Activated CD4-positive, alpha-beta T cell treated with anti-CD3 and anti-CD28 coated beads for 1 hour (primary cell): ENCODE measurements at regions not wholly inside any gene's neighbourhood (a gene's known extent, or its start where the extent isn't known, plus 50 kb on each side); places are given as distances from the start of the nearest gene placed in this dataset.
"Not testable (repeated sequence)": the region's sequence is repeated elsewhere in the genome, so short reads cannot be mapped to it uniquely, and the experiment has no call there.

Source experiments
- DNase-seq: peaks from one replicate; pipeline ENCODE4 v3.0.0-alpha.2; 2020

DNA sequence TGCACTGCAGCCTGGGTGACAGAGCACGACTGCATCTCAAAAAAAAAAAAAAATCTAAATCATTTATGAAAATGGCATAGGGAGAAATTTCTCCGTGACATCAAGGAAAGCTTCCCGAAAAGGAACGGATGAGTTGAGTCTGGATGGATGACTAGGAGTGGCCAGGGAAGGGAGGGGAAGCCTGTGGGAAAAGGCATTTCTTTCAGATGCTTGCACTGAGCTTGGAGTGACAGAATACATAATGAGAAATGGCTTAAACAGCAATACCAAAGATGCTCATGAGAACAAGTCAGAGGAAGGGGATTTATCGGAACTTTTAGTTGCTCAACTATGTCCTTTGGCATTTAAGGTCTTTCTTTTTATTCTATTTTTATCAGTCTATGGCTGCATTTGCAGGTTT, 1369.2 kb upstream of the TMEM132C start:
- no peak for DNase-seq

DNA sequence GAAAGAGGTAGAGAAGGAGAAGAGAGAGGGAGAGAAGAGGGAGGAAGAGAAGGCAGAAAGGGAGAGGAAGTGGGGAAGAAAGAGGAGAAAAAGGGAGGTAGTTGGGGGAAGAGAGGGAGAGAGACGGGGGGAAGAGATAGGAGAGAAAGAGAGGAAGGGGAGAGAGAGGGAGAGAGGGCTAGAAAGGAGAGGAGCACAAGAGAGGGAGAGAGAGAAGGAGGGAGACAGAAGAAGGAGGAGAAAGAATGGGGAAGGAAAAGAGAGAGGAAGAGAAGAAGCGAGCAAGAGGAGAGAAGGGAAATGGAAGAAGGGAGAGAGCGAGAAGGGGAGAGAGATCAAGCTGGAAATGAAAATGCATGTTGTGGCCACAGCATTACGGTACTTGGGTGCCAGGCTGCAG, 1368.4 kb upstream of the TMEM132C start:
- DNase-seq = no peak

- DNase-seq = no peak
These were observed 1366.8 kb upstream of the TMEM132C start for GRCh38 chr12:126899926-126900792.

DNA sequence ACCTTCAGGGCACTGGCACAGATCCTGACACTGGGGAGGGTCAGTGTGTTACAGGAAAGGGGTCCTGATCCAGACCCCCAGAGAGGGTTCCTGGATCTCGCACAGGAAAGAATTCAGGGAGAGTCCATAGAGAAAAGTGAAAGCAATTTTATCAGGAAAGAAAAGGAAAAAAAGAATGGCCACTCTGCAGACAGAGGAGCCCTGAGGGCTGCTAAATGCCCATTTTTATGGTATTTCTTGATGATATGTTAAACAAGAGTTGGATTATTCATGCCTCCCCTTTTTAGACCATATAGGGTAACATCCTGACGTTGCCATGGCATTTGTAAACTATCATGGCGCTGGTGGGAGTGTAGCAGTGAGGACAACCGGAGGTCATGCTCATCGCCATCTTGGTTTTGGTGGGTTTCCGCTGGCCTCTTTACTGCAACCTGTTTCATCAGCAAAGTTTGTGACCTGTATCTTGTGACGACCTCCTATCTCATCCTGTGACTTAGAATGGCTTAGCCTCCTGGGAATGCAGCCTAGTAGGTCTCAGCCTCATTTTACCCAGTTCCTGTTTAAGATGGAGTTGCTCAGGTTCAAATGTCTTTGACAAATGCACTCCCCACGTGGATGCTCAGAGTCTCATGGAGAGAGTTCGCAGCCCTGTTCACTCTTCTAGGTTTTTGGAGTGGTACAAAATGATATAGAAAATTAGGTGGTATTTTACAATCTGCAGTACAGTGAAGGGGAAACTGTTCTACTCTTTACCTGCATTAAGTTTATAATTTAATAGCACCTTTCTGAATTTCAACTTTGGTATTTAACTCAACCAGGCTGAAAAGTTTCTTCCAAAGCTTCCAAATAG, 1363.7 kb upstream of the TMEM132C start:
- DNase-seq = no peak

GRCh38 chr12:126905752-126906151, 1361.2 kb upstream of the TMEM132C start:
- no peak for DNase-seq

- DNase-seq = no peak
These were observed 1358.8 kb upstream of the TMEM132C start for GRCh38 chr12:126907900-126908764.

- no peak for DNase-seq
These were observed 1358.2 kb upstream of the TMEM132C start for GRCh38 chr12:126908765-126909142.

GRCh38 chr12:126910570-126910969, 1356.4 kb upstream of the TMEM132C start:
- DNase-seq = no peak

- no peak for DNase-seq
These were observed 1354.9 kb upstream of the TMEM132C start for GRCh38 chr12:126912111-126912510.

DNA sequence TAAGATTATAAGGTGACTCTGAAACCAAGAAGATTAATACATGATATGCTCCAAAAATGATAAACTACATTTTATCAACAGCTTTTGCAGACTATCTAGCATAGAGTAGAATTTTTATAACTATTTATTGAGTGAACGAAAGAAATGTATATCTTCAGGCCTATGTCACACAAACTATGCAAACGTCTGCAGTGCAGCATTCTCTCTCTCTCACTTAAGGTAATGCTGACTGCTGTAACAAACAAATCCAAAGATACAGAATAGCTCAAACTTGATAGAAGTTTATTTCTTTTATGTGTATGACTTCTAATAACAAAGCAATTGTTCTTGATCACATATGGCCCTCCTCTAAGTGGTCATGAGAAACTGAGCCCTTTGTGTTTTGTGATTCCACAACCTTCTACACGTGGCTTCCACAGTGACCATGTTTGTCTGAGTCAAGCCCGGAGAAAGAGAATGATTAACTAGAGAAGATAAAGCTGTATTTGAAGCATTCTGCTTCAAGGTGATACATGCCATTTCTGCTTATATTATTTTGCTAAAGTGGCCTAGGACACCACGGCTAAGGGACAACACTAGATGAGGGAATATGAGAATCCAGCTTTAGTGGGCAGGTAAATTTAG, 1352.7 kb upstream of the TMEM132C start:
- no peak for DNase-seq

DNA sequence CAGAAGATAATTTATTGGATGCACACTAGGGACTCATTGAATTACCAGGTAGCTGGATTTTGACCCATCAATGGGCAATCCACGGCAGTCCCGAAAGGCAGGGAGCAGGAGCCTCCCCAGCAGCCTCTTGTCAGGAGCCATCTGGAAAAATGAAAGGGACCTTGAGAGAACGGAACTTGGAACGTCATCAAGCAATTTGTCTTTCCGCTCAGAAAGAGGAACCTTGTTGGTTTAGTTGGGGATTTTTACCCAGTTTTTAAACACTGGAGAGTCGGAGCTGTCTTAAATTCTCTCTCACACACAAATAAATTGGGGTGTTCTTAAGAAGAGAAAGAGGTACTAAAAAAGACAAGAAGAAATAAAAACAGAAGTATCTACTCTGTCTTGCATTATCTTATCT, 1351.7 kb upstream of the TMEM132C start:
- DNase-seq = no peak

- no peak for DNase-seq
These were observed 1340.9 kb upstream of the TMEM132C start for GRCh38 chr12:126926023-126926594.

DNA sequence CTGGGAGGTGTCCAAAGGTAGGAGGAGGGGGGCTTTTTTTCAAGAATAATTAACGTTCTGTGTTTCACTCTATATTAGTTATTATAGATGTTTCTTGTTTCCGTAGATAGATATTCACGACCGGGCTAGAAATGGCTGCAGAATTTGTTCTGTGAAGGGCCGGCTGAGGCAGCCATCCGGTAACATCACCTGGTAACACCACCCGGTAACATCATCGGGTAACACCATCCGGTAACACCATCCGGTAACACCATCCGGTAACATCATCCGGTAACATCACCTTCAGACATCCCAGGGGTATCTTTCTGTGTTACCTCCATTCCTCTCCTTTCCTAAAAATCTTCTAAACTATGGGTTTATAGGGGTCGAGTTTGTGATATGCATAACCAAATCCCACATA, 1336.7 kb upstream of the TMEM132C start:
- no peak for DNase-seq

DNA sequence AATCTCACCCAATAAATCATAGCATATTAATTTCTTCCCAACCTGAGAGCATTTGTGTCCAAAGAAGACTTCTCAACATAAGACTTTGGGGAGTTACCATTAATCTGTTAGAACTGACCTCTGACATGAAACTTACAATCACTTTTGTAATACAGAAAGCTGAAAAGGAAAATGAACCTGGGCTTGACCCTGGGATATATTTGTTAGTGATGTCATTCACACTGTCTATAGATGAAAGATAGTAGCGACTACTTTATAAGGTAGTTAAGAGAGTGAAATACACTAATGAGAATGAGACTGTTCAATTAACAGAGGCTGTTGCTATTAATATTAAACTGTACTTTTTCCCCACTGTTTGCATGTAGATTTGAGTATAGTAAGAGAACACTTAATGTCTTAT, 1334.8 kb upstream of the TMEM132C start:
- no peak for DNase-seq

- no peak for DNase-seq
These were observed 1331.5 kb upstream of the TMEM132C start for GRCh38 chr12:126935435-126935834.

- DNase-seq = no peak
These were observed 1330.7 kb upstream of the TMEM132C start for GRCh38 chr12:126936181-126936851.

GRCh38 chr12:126937431-126937830, 1329.5 kb upstream of the TMEM132C start:
- DNase-seq = no peak

GRCh38 chr12:126944684-126945083, 1322.3 kb upstream of the TMEM132C start:
- DNase-seq = no peak

- not testable (repeated sequence) for DNase-seq
These were observed 1320.0 kb upstream of the TMEM132C start for GRCh38 chr12:126946958-126947357.

DNA sequence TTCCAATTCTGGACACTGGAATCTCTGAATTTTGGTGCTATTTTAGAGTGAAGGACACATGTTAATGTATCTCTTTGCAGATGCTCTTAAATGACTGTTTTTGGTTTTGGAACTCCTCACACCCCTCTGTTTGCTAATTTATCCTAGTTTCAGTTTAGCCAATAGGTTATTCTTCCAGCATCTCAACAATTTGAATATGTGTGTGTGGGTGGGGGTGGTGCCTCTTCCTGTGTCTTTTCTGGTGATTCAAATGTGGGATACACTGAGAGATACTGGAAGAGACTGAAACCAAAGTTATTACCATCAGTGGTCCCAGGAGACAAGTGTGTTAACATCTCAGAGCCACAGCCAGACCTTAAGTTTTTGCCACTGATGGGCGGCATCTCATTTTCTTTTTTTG, 1317.4 kb upstream of the TMEM132C start:
- DNase-seq = no peak

GRCh38 chr12:126950266-126950665, 1316.7 kb upstream of the TMEM132C start:
- no peak for DNase-seq
